GM18499 (cell line): ENCODE measurements at regions not wholly inside any gene's neighbourhood (a gene's known extent, or its start where the extent isn't known, plus 50 kb on each side); places are given as distances from the start of the nearest gene placed in this dataset.

Experiments used
- ATAC-seq: cut with Tn5 transposase; IDR thresholded peaks from one replicate; pipeline ENCODE4 v1.9.1; 2021; ENCODE audit warnings: moderate number of reproducible peaks; ENCODE audit not compliant: insufficient read depth, unreplicated experiment

DNA sequence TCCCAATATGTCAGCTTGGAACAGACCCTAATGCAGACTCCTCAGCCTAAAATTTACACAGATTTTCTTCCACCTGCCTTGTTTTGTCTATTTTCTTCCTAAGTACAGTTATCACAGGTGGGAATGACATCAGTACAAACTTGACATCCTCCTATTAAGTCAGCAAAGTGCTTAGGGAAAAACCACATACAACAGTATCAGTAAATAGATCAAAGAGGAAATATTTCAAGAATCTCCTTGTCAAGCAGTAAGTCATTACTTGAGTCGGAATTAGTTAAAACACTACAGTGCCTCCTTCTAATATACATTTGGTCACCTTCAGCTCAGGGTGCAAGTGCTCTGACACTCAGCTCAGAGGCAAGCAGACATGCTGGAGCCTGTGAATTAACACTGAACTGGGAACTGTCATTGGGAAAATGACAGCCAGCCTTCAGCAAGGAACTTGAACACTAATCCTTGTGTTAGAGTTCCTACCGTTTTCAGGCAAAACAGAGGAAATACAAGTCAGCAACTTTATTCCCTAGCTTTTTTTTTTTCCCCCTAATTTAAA is 394.3 kb upstream of the HTR2A start:
- no peak for ATAC-seq

GRCh38 chr13:47289567-47289966 is 392.7 kb upstream of the HTR2A start:
- no peak for ATAC-seq

GRCh38 chr13:47288546-47288945 is 391.7 kb upstream of the HTR2A start:
- no peak for ATAC-seq

GRCh38 chr13:47287291-47287751 is 390.5 kb upstream of the HTR2A start:
- ATAC-seq = no peak

DNA sequence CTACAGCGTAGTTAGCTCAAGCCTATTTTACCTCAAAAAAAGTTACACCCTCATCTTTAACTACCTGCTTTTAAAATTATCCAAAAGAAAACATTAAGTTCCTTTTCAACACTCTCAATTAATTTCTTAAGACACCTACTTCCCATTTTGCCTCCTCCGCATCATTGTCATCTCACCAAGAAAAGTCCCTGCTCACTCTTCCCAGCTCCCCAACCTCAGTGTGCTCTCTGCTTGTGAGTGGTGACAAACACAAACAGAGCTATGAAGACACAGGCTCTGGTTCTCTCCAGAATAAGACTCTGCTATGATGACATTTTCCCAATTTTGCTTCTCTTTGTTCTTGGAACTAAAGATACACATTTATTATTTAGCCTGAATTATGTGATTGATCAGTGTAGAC is 385.1 kb upstream of the HTR2A start:
- no peak for ATAC-seq

DNA sequence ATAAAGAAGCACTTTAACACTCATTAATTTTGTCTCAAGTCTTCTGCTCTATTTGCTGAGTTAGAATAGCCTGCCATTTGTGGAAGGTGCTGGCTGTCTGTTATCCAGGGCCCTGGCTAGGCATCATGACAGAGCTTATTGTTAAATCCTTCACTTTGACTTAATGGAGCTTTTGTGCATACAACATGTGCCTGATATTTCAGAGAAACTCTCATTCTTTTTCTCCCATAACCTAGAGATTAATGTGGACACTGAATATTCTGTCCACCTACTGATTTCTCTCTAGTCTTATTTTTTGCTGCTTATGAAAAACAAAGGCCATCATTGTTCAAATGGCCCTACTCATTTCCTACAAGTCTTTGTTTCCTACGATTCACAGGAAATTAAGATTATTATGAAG is 383.1 kb upstream of the HTR2A start:
- no peak for ATAC-seq

GRCh38 chr13:47277774-47278173 is 380.9 kb upstream of the HTR2A start:
- no peak for ATAC-seq

DNA sequence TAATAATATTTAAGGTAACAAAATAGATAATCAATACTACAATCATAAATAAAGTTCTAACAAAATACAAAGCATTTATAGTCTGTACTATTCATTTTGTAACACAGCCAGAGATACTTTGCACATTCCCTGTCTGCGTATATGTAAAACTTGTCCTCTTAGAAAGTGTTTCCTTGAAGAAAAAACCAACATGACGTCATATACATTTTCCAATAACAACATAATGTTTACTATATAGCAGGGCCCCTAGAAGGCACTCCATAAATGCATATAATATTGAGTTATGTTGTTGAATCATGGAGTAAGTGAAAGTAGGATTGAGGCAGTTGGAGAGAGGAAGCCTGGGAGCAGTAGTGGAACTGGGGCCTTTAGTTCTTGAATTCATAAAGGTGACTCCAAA is 371.4 kb upstream of the HTR2A start:
- no peak for ATAC-seq

GRCh38 chr13:47258384-47258783 is 361.5 kb upstream of the HTR2A start:
- ATAC-seq = no peak

- ATAC-seq = no peak
These were observed 359.8 kb upstream of the HTR2A start for GRCh38 chr13:47256618-47257017.

DNA sequence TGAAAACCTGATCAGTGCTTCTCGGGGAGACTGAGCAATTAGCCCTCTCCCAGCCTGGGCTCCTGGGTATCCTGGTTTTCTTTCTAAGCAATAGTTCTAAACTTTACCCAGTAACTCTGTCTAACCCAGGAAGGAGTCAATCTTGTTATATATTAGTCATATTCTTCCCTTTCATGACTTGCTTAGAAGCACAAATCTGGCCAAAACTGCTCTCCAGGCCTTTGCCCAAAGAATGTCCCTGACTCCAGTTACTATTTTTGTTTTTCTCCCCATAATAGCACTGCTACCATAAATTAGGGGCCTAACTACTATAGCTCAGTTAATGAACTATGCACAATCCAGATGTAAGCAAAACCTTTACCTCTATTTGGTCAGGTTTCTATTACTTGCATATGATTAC is 355.8 kb upstream of the HTR2A start:
- ATAC-seq = no peak

GRCh38 chr13:47251771-47252170 is 354.9 kb upstream of the HTR2A start:
- no peak for ATAC-seq

DNA sequence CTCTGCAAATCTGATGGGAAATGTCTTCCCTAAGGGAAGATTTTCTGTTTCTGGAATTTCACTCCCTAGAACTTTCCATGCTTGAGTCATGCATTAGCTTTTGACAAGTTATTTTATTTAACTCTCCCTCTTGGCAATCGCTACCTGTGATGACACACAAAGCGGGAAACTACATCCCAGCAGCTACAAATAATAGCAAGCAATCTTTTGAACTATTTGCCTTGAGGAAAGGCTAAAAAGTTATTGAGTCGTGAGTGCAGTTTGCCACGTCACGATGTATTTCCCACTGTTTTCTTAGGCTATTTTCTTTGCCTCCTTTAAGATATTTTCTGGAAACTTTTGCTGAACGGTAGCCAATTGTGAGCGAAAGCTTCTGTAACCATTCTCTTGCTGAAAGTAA is 353.3 kb upstream of the HTR2A start:
- no peak for ATAC-seq

GRCh38 chr13:47249266-47249665 is 352.4 kb upstream of the HTR2A start:
- ATAC-seq = no peak

DNA sequence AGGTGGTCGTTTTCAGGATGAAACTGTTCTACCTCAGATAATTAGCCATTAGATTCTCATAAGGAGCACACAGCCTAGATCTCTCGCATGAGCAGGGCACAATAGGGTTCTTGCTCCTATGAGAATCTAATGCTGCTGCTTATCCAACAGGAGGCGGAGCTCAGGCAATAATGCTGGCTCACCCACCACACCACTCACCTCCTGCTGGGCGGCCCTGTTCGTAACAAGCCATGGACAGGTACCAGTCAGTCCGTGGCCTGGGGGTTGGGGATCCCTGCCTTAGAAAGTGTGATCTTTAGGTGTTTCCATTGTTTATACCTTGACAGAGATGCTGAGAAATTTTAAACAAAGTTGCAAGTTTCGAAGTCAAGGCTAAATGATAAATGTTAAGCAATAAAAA is 344.6 kb upstream of the HTR2A start:
- no peak for ATAC-seq

- no peak for ATAC-seq
These were observed 342.2 kb upstream of the HTR2A start for GRCh38 chr13:47239025-47239424.

GRCh38 chr13:47237571-47237970 is 340.7 kb upstream of the HTR2A start:
- ATAC-seq = no peak

GRCh38 chr13:47233734-47234133 is 336.9 kb upstream of the HTR2A start:
- no peak for ATAC-seq

GRCh38 chr13:47232516-47232915 is 335.7 kb upstream of the HTR2A start:
- no peak for ATAC-seq

- ATAC-seq = no peak
These were observed 333.3 kb upstream of the HTR2A start for GRCh38 chr13:47230155-47230554.

DNA sequence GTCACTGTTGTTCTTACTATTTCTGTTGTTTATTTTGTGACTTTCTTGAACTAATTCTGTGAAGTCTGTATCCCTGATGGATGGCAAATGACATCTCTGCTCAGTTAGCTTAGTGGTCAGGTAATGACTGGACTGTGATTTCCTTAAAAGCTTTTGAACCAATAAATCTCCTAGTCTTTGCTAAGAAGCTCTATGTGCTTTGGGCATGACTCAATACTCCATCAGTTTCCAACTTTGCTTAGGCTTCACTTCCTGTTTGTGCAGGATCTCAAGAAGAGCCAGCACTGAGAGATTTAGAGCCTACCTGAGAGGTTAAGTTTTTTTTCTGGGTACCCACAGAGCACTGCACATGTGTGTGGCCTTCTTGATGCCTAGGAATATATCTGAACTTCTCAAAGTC is 329.7 kb upstream of the HTR2A start:
- ATAC-seq = no peak

- no peak for ATAC-seq
These were observed 323.7 kb upstream of the HTR2A start for GRCh38 chr13:47220453-47221140.
